IMR-90 (cell line): ENCODE measurements at regions not wholly inside any gene's neighbourhood (a gene's known extent, or its start where the extent isn't known, plus 50 kb on each side); places are given as distances from the start of the nearest gene placed in this dataset.

ENCODE experiments used
- ATAC-seq: fragments of 200-7000 bp; cut with Tn5 transposase; 2 replicates; pipeline ENCODE4 v1.9.1; 2020; ENCODE audit warnings: low read depth, mild to moderate bottlenecking, moderate library complexity
- BruUV-seq: library from RNA; stranded (reverse); fragments of 400-500 nt; replicated peaks from 2 replicates; lab custom pipeline; 2021; lab: Mats Ljungman, UMichigan
- CTCF ChIA-PET: fragments of 300-600 bp; formaldehyde crosslinking; extraction: SDS; loops from one replicate; lab custom pipeline; 2021; ENCODE audit warnings: antibody characterized with exemption; lab: Yijun Ruan, JAX
- POLR2A ChIA-PET: fragments of 300-600 bp; sonication (Branson Sonifier 250); formaldehyde crosslinking; loops from one replicate; lab custom pipeline; 2022; ENCODE audit warnings: antibody characterized with exemption; ENCODE audit not compliant: unreplicated experiment; lab: Charles Lee
- DNase-seq: peaks from one replicate; pipeline ENCODE4 v3.0.0; 2013
- H2AFZ ChIP-seq: replicated peaks from 2 replicates; pipeline ENCODE3; 2013; ENCODE audit warnings: low read length, mild to moderate bottlenecking; ENCODE audit not compliant: poor library complexity
- H2AK5ac ChIP-seq: 2 replicates; pipeline ENCODE4 v1.6.1; 2013; ENCODE audit warnings: low read depth, low read length, inconsistent platforms
- H2AK9ac ChIP-seq: replicated peaks from 2 replicates; pipeline ENCODE3; 2013; ENCODE audit warnings: mild to moderate bottlenecking, low read depth, low read length, moderate library complexity; ENCODE audit not compliant: poor library complexity
- H2BK120ac ChIP-seq: 2 replicates; pipeline ENCODE4 v1.6.1; 2013; ENCODE audit warnings: low read depth, low read length, inconsistent platforms
- H2BK15ac ChIP-seq: 3 replicates; pipeline ENCODE4 v1.6.1; 2013; ENCODE audit warnings: low read depth, low read length, inconsistent platforms
- H2BK20ac ChIP-seq: 2 replicates; pipeline ENCODE4 v1.6.1; 2013; ENCODE audit warnings: low read depth, mild to moderate bottlenecking, inconsistent platforms, low read length, moderate library complexity
- H2BK5ac ChIP-seq: 2 replicates; pipeline ENCODE4 v1.6.1; 2013; ENCODE audit warnings: mild to moderate bottlenecking, low read depth, low read length, inconsistent platforms; ENCODE audit not compliant: poor library complexity, severe bottlenecking
- H3K14ac ChIP-seq: replicated peaks from 2 replicates; pipeline ENCODE4 v1.6.1; 2013; ENCODE audit warnings: low read depth, low read length, inconsistent platforms
- H3K18ac ChIP-seq: 2 replicates; pipeline ENCODE4 v1.6.1; 2013; ENCODE audit warnings: low read depth, low read length, control low read depth
- H3K23ac ChIP-seq: 2 replicates; pipeline ENCODE4 v1.6.1; 2013; ENCODE audit warnings: low read depth, low read length, inconsistent platforms
- H3K27ac ChIP-seq: 2 replicates; pipeline ENCODE4 v1.5.1; 2013; ENCODE audit warnings: mild to moderate bottlenecking, control low read depth, low read length; ENCODE audit not compliant: insufficient read depth
- H3K27me3 ChIP-seq: 2 replicates; pipeline ENCODE4 v1.6.1; 2013; ENCODE audit warnings: low read length; ENCODE audit not compliant: control insufficient read depth, insufficient read depth
- H3K36me3 ChIP-seq: 2 replicates; pipeline ENCODE4 v1.6.1; 2013; ENCODE audit warnings: low read length, mixed read lengths; ENCODE audit not compliant: control insufficient read depth, insufficient read depth
- H3K4ac ChIP-seq: 2 replicates; pipeline ENCODE4 v1.6.1; 2013; ENCODE audit warnings: low read depth, low read length, inconsistent platforms
- H3K4me1 ChIP-seq: 2 replicates; pipeline ENCODE4 v1.6.1; 2013; ENCODE audit warnings: low read length, mixed read lengths; ENCODE audit not compliant: control insufficient read depth, insufficient read depth
- H3K4me2 ChIP-seq: 2 replicates; pipeline ENCODE4 v1.6.1; 2013; ENCODE audit warnings: low read depth, mild to moderate bottlenecking, control low read depth, low read length, moderate library complexity
- H3K4me3 ChIP-seq: 2 replicates; pipeline ENCODE4 v1.5.1; 2013; ENCODE audit warnings: low read depth, mild to moderate bottlenecking, control low read depth, low read length, moderate library complexity; ENCODE audit not compliant: insufficient read depth
- H3K56ac ChIP-seq: 2 replicates; pipeline ENCODE4 v1.6.1; 2013; ENCODE audit warnings: low read length, inconsistent platforms; ENCODE audit not compliant: insufficient read depth; ENCODE audit errors: extremely low read depth
- H3K79me1 ChIP-seq, 2 experiments: 2 replicates each; pipeline ENCODE4 v1.6.1; 2013; ENCODE audit warnings: low read length in 2 of 2, inconsistent platforms in 1 of 2, low read depth in 1 of 2
- H3K9ac ChIP-seq: 2 replicates; pipeline ENCODE4 v1.6.1; 2013; ENCODE audit warnings: low read depth, low read length, control low read depth
- H3K9me1 ChIP-seq: 2 replicates; pipeline ENCODE4 v1.6.1; 2013; ENCODE audit warnings: low read length, inconsistent platforms; ENCODE audit not compliant: insufficient read depth
- H3K9me3 ChIP-seq: 2 replicates; pipeline ENCODE4 v1.6.1; 2013; ENCODE audit warnings: low read length; ENCODE audit not compliant: control insufficient read depth, insufficient read depth
- H4K20me1 ChIP-seq: 2 replicates; pipeline ENCODE4 v1.6.1; 2013; ENCODE audit warnings: low read length, inconsistent platforms; ENCODE audit not compliant: insufficient read depth
- H4K5ac ChIP-seq: 2 replicates; pipeline ENCODE4 v1.6.1; 2013; ENCODE audit warnings: mild to moderate bottlenecking, low read depth, low read length, control low read depth
- H4K8ac ChIP-seq, 2 experiments: 2 replicates each; pipeline ENCODE4 v1.6.1; 2013; ENCODE audit warnings: low read depth in 2 of 2, low read length in 2 of 2, control low read depth in 1 of 2, inconsistent platforms in 1 of 2
- H4K91ac ChIP-seq: 2 replicates; pipeline ENCODE4 v1.6.1; 2013; ENCODE audit warnings: low read depth, low read length, inconsistent platforms; ENCODE audit not compliant: insufficient read depth
- FOS ChIP-seq: fragments of 150-350 bp; IDR thresholded peaks from 2 replicates; pipeline ENCODE4 v1.6.1; 2016; ENCODE audit warnings: low read depth, low read length
- MAFK ChIP-seq: IDR thresholded peaks from 2 replicates; pipeline ENCODE4 v1.6.1; 2012; ENCODE audit warnings: low read depth, low read length, improper control_type of control experiment
- NFE2L2 ChIP-seq: fragments of 150-350 bp; IDR thresholded peaks from 2 replicates; pipeline ENCODE4 v1.6.1; 2016; ENCODE audit warnings: low read depth, mild to moderate bottlenecking, low read length
- USF2 ChIP-seq: fragments of 150-350 bp; IDR thresholded peaks from 2 replicates; pipeline ENCODE4 v1.6.1; 2017; ENCODE audit warnings: mild to moderate bottlenecking, antibody characterized with exemption, low read length, low read depth
- WGBS, 2 experiments: methylation state at CpG; one replicate each; pipeline versions ENCODE4 v1.1.5 to v1.1.7; 2013; ENCODE audit warnings: missing lambda C conversion rate in 2 of 2; ENCODE audit not compliant: insufficient read length in 1 of 2; ENCODE audit errors: extremely low coverage in 2 of 2; 5-methylcytosine and 5-hydroxymethylcytosine counted together
- dilution Hi-C: fragments of 300-500 bp; cut with HindIII; formaldehyde crosslinking; loops from one replicate; pipeline ENCODE4 v1.14.3; 2018; ENCODE audit warnings: low sequenced_read_pairs; ENCODE audit not compliant: unreplicated experiment
- in situ Hi-C: fragments of 300-500 bp; cut with MboI; formaldehyde crosslinking; loops from 3 replicates; pipeline ENCODE4 v1.14.3; 2019; ENCODE audit warnings: low sequenced_read_pairs, inconsistent platforms, mixed read lengths
- intact Hi-C: fragments of 100-400 bp; cut with micrococcal nuclease; formaldehyde crosslinking; loops from 2 replicates; pipeline ENCODE4 v1.10.0; 2022

GRCh38 chr2:40716879-40717278, 265.0 kb upstream of the SLC8A1 start:
- Histone ChIP-seq H3K79me1 (no peaks in the 10 kb centered on the region), H3K9ac (no peak overlapping the region), H2BK20ac (peak overlapping the region; percentile 23; the same call in 1 of the 2 replicates), H3K14ac (no peak overlapping the region; the same call in 1 of the 2 replicates), H3K4me3 (no peak overlapping the region), H4K5ac (no peak overlapping the region), H3K9me1 (0 out of 2 replicates have a peak, but pooled peaks cover 3% of the 10 kb centered on the region), H3K56ac (no peak overlapping the region), H3K27me3 (no peaks in the 10 kb centered on the region), H3K23ac (0 out of 2 replicates have a peak overlapping the region, but pooled peaks have one; percentile 23), H2BK5ac (no peak overlapping the region), H2AFZ (peak overlapping the region; percentile 67), H3K4me2 (no peak overlapping the region), H2BK15ac (no peak overlapping the region), H3K4me1 (peaks cover 1% of the 10 kb centered on the region; the same call in 1 of the 2 replicates), H3K4ac (peak overlapping the region; percentile 64), H3K9me3 (no peaks in the 10 kb centered on the region), H4K8ac (no peak overlapping the region; a peak in 1 of 4 replicates), H2BK120ac (peak overlapping the region; percentile 47), H2AK5ac (no peak overlapping the region), H3K27ac (no peak overlapping the region), H3K18ac (no peak overlapping the region), H2AK9ac (no peak overlapping the region), H4K91ac (no peak overlapping the region; the same call in 1 of the 2 replicates), H4K20me1 (no peaks in the 10 kb centered on the region), H3K36me3 (no peaks in the 10 kb centered on the region)
- CTCF ChIA-PET = no interaction called here
- TF ChIP-seq NFE2L2 (peak; percentile 45; the same call in 1 of the 2 replicates), USF2 (no peak), FOS (no peak), MAFK (peak; percentile 43)
- POLR2A ChIA-PET = no interaction called here
- dilution Hi-C loops = no loop called here
- intact Hi-C loops = no loop called here
- no CpG with 5 or more reads among the region's 2 CpGs for WGBS, 2 experiments
- in situ Hi-C loops = no loop called here
- ATAC-seq (peak; percentile 57), DNase-seq (peak; percentile 81)
- no TSS peak for BruUV-seq
